K562 (cell line): ENCODE measurements at regions not wholly inside any gene's neighbourhood (a gene's known extent, or its start where the extent isn't known, plus 50 kb on each side); places are given as distances from the start of the nearest gene placed in this dataset.

ENCODE experiments used
- ATAC-seq: fragments of 200-7000 bp; cut with Tn5 transposase; 3 replicates; pipeline ENCODE4 v1.9.1; 2020; ENCODE audit warnings: moderate library complexity
- BruUV-seq: library from RNA; stranded (reverse); fragments of 400-500 nt; replicated peaks from 2 replicates; lab custom pipeline; 2021; lab: Mats Ljungman, UMichigan
- CTCF ChIA-PET: fragments of 300-600 bp; formaldehyde crosslinking; extraction: SDS; loops from one replicate; lab custom pipeline; 2021; ENCODE audit warnings: low intra/inter-chr PET ratio; lab: Yijun Ruan, JAX
- POLR2A ChIA-PET: fragments of 300-600, 350-650 bp; sonication (Branson Sonifier 250); formaldehyde crosslinking; extraction: SDS; loops from one replicate; lab custom pipeline; 2021; ENCODE audit warnings: antibody characterized with exemption, inconsistent platforms; lab: Yijun Ruan, JAX
- DNase-seq, 4 experiments: peaks; one replicate each; pipeline versions ENCODE4 v3.0.0 to v3.0.0-alpha.2; 2011 to 2018; ENCODE audit warnings: low spot score in 3 of 4, mixed read lengths in 3 of 4; ENCODE audit errors: extremely low read depth in 1 of 4
- FAIRE-seq: peaks from 2 replicates; lab custom pipeline; 2011; peaks lifted over from hg19 to GRCh38; lab: Jason Lieb, UNC
- H2AFZ ChIP-seq: 2 replicates; pipeline ENCODE4 v1.6.0; 2011; ENCODE audit warnings: low read depth, low read length, control low read depth, inconsistent platforms
- H3K27ac ChIP-seq: fragments of 200-600 bp; 3 replicates; pipeline ENCODE4 v1.8.0; 2011; ENCODE audit warnings: low read depth, mild to moderate bottlenecking, control low read depth, inconsistent platforms, low read length, moderate library complexity, mixed read lengths; ENCODE audit errors: extremely low read depth
- H3K27me3 ChIP-seq, 2 experiments: fragments of 300-600 bp in 1 of 2; 2 replicates in 1 of 2; 3 replicates in 1 of 2; pipeline versions ENCODE4 v1.6.0 to v1.8.0; 2011; ENCODE audit warnings: inconsistent platforms in 2 of 2, low read length in 2 of 2, mild to moderate bottlenecking in 1 of 2, mixed read lengths in 1 of 2, moderate library complexity in 1 of 2; ENCODE audit not compliant: control insufficient read depth in 2 of 2, insufficient read depth in 2 of 2
- H3K36me3 ChIP-seq: fragments of 300-600 bp; 3 replicates; pipeline ENCODE4 v1.8.0; 2011; ENCODE audit warnings: mild to moderate bottlenecking, low read length, inconsistent platforms; ENCODE audit not compliant: control insufficient read depth, insufficient read depth
- H3K4me1 ChIP-seq, 2 experiments: fragments of 200-600 bp in 1 of 2; replicated peaks in 1 of 2; 2 replicates in 1 of 2; 3 replicates in 1 of 2; pipeline versions ENCODE4 v1.5.1 to v1.8.0; 2011; ENCODE audit warnings: inconsistent platforms in 2 of 2, low read length in 2 of 2, mild to moderate bottlenecking in 1 of 2, mixed read lengths in 1 of 2, moderate library complexity in 1 of 2; ENCODE audit not compliant: control insufficient read depth in 2 of 2, insufficient read depth in 2 of 2
- H3K4me2 ChIP-seq: 2 replicates; pipeline ENCODE4 v1.6.1; 2011; ENCODE audit warnings: low read length, control low read depth, inconsistent platforms, mixed read lengths; ENCODE audit not compliant: insufficient read depth
- H3K4me3 ChIP-seq: fragments of 200-600 bp; sonication (generic), shearing (Covaris generic); 2 replicates; pipeline ENCODE4 v1.5.1; 2016; ENCODE audit warnings: control low read depth, inconsistent platforms
- H3K79me2 ChIP-seq: fragments of 200-600 bp; 3 replicates; pipeline ENCODE4 v1.8.0; 2011; ENCODE audit warnings: low read length, inconsistent platforms; ENCODE audit not compliant: control insufficient read depth, insufficient read depth
- H3K9ac ChIP-seq, 2 experiments: 2 replicates each; pipeline versions ENCODE4 v1.6.0 to v1.6.1; 2011; ENCODE audit warnings: low read depth in 2 of 2, low read length in 2 of 2, control low read depth in 1 of 2, inconsistent platforms in 1 of 2, mild to moderate bottlenecking in 1 of 2, mixed read lengths in 1 of 2; ENCODE audit not compliant: insufficient read depth in 1 of 2
- H3K9me1 ChIP-seq: one replicate; pipeline ENCODE4 v1.6.0; 2011; ENCODE audit warnings: inconsistent platforms, mild to moderate bottlenecking, low read length, moderate library complexity; ENCODE audit not compliant: control insufficient read depth, insufficient read depth
- H3K9me3 ChIP-seq: replicated peaks from 2 replicates; pipeline ENCODE4 v1.5.1; 2011; ENCODE audit warnings: low read depth, low read length, inconsistent platforms; ENCODE audit not compliant: control insufficient read depth, insufficient read depth
- H4K20me1 ChIP-seq: replicated peaks from 2 replicates; pipeline ENCODE4 v1.6.1; 2011; ENCODE audit warnings: low read length, inconsistent platforms, mixed read lengths; ENCODE audit not compliant: control insufficient read depth, insufficient read depth
- ATF7 ChIP-seq: fragments of 450-650 bp; IDR thresholded peaks from 2 replicates; pipeline ENCODE4 v1.7.1; 2014; ENCODE audit warnings: mild to moderate bottlenecking, moderate library complexity
- CBX8 ChIP-seq: fragments of 200-600 bp; sonication (generic); IDR thresholded peaks from 2 replicates; pipeline ENCODE4 v1.6.1; 2012; ENCODE audit warnings: borderline replicate concordance, mixed run types, low read depth, mild to moderate bottlenecking, moderate library complexity, mixed read lengths, low read length, control low read depth, inconsistent platforms; ENCODE audit not compliant: poor library complexity, severe bottlenecking; ENCODE audit errors: extremely low read depth
- COPS2 ChIP-seq: fragments of 450-650 bp; conservative IDR thresholded peaks from 2 replicates; pipeline ENCODE4 v1.6.1; 2016; ENCODE audit warnings: mild to moderate bottlenecking, moderate library complexity
- CTBP1 ChIP-seq: fragments of 450-650 bp; IDR thresholded peaks from 2 replicates; pipeline ENCODE4 v1.6.1; 2016; ENCODE audit warnings: borderline replicate concordance
- KHSRP ChIP-seq: fragments of 450-650 bp; IDR thresholded peaks from 2 replicates; pipeline ENCODE4 v1.6.1; 2017
- MLLT1 ChIP-seq, 2 experiments: fragments of 450-650 bp; IDR thresholded peaks; 2 replicates each; pipeline ENCODE4 v1.6.1; 2016
- NR1H2 ChIP-seq: sonication (generic); formaldehyde crosslinking; IDR thresholded peaks from 2 replicates; pipeline ENCODE4 v1.4.0; 2020; ENCODE audit warnings: mild to moderate bottlenecking, missing genetic modification reagents
- RBM22 ChIP-seq: fragments of 200-400 bp; formaldehyde crosslinking; IDR thresholded peaks from 2 replicates; pipeline ENCODE4 v1.6.1; 2018; ENCODE audit warnings: low read length, low read depth; ENCODE audit not compliant: poor library complexity, severe bottlenecking
- RBM34 ChIP-seq: fragments of 200-400 bp; formaldehyde crosslinking; IDR thresholded peaks from 2 replicates; pipeline ENCODE4 v1.6.1; 2018; ENCODE audit warnings: low read length, borderline replicate concordance; ENCODE audit not compliant: insufficient read depth
- TBL1XR1 ChIP-seq, 2 experiments: IDR thresholded peaks; 2 replicates each; pipeline ENCODE4 v1.6.1; 2012; ENCODE audit warnings: improper control_type of control experiment in 2 of 2, low read length in 2 of 2, mild to moderate bottlenecking in 1 of 2
- VEZF1 ChIP-seq: fragments of 200-800 bp; sonication (Bioruptor generic); IDR thresholded peaks from 2 replicates; pipeline ENCODE4 v1.6.1; 2017; ENCODE audit warnings: missing genetic modification characterization, missing compliant biosample characterization
- ZBTB17 ChIP-seq: fragments of 450-650 bp; formaldehyde crosslinking; IDR thresholded peaks from 2 replicates; pipeline ENCODE4 v1.4.0; 2020; ENCODE audit warnings: mild to moderate bottlenecking
- ZKSCAN1 ChIP-seq: fragments of 150-350 bp; IDR thresholded peaks from 2 replicates; pipeline ENCODE4 v1.6.1; 2016; ENCODE audit warnings: low read depth, low read length
- ZNF232 ChIP-seq: sonication (generic); formaldehyde crosslinking; IDR thresholded peaks from 2 replicates; pipeline ENCODE4 v1.8.0; 2022; ENCODE audit warnings: mild to moderate bottlenecking, missing genetic modification reagents
- WGBS: fragments of 100-300 bp; shearing (Covaris generic); methylation state at CpG from one replicate; pipeline ENCODE4 v1.1.6; 2016; ENCODE audit warnings: low coverage, mixed read lengths; ENCODE audit not compliant: insufficient coverage; ENCODE audit errors: missing lambda C conversion rate; 5-methylcytosine and 5-hydroxymethylcytosine counted together
- in situ Hi-C: fragments of 300-500 bp; cut with MboI; formaldehyde crosslinking; loops from 4 replicates; pipeline ENCODE4 v1.15.0; 2018; ENCODE audit warnings: inconsistent platforms, mixed read lengths
- intact Hi-C: fragments of 100-400 bp; cut with micrococcal nuclease; formaldehyde crosslinking; loops from 2 replicates; pipeline ENCODE4 v1.14.2; 2022
- TF ChIP-seq, protein P1 (sequence below): fragments of 450-650 bp; conservative IDR thresholded peaks from 2 replicates; pipeline ENCODE4 v1.6.1; 2016; ENCODE audit warnings: missing genetic modification characterization, low read depth, mild to moderate bottlenecking, missing compliant biosample characterization, moderate library complexity

GRCh38 chr11:116055064-116055463 is 550.8 kb upstream of the CADM1 start:
- no peak for ATAC-seq
- H3K27ac ChIP-seq, result no peak overlapping the region
- in situ Hi-C loops (loop anchor here (25.0 kb wide), 1 partner anchor 718 kb away; no protein-coding TSS in a partner anchor), intact Hi-C loops (no loop called here)
- TF ChIP-seq VEZF1 (no peak), ZNF232 (no peak), RBM22 (no peak), MLLT1 (IDR thresholded peaks at IDR 0.05) (no peak), KHSRP (no peak), NR1H2 (CRISPR knock-in tag) (no peak), RBM34 (no peak), TBL1XR1 (IDR thresholded peaks at IDR 0.05; ENCODE audit: low read length in 2 of 2) (no peak), CBX8 (no peak), COPS2 (no peak), CTBP1 (no peak), ATF7 (no peak), ZKSCAN1 (no peak), ZBTB17 (CRISPR knock-in tag) (no peak)
- TF ChIP-seq, protein P1, sequence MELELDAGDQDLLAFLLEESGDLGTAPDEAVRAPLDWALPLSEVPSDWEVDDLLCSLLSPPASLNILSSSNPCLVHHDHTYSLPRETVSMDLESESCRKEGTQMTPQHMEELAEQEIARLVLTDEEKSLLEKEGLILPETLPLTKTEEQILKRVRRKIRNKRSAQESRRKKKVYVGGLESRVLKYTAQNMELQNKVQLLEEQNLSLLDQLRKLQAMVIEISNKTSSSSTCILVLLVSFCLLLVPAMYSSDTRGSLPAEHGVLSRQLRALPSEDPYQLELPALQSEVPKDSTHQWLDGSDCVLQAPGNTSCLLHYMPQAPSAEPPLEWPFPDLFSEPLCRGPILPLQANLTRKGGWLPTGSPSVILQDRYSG, result no peak
- no peak overlapping the region for H3K9ac ChIP-seq
- H4K20me1 ChIP-seq, result no peaks in the 10 kb centered on the region; the same call in 1 of the 2 replicates
- CTCF ChIA-PET, result no interaction called here
- 0% methylated on average over 2 of the region's 2 CpGs for WGBS
- FAIRE-seq, result no peak
- H3K4me1 ChIP-seq, result no peaks in the 10 kb centered on the region
- BruUV-seq, result no TSS peak
- DNase-seq, result no peak
- no peaks in the 10 kb centered on the region for H3K79me2 ChIP-seq
- H2AFZ ChIP-seq, result no peak overlapping the region
- H3K9me3 ChIP-seq, result no peaks in the 10 kb centered on the region
- no peaks in the 10 kb centered on the region for H3K36me3 ChIP-seq
- no peak overlapping the region for H3K4me2 ChIP-seq
- no peak overlapping the region for H3K4me3 ChIP-seq
- H3K9me1 ChIP-seq, result no peaks in the 10 kb centered on the region
- H3K27me3 ChIP-seq, result no peaks in the 10 kb centered on the region; a peak in 2 of 5 replicates
- POLR2A ChIA-PET, result interaction anchor here (0.6 to 0.7 kb wide), 2 partner anchors 157 to 223 kb away, joined by 3 to 4 read pairs; no protein-coding TSS in a partner anchor
